ENCODE measurements at regions not wholly inside any gene's neighbourhood (a gene's known extent, or its start where the extent isn't known, plus 50 kb on each side); places are given as distances from the start of the nearest gene placed in this dataset.

DNA sequence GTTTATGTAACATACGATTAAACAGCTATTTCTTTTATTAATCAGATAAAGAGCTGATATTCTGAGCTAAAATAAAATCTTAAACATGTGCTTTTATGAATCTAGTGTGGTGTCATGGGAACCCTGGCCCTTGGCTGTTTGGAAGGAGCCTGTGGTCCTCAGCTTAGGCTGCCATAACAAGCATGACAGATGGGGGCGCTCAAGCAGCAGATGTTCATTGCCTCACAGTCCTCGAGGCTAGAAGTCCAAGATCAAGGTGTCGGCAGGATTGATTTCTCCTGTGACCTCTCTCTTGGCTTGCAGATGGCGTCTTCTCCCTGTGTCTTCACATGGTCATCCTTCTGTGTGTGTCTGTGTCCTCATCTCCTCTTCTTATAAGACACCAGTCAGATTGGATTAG, 448.2 kb downstream of the GADD45G start:
- WGBS, 2 donors (ENCODE audit: low coverage in 1 of 2) = 71 to 79% methylated on average over 5 of the region's 5 CpGs
- Histone ChIP-seq H3K9me3 (no peaks in the 10 kb centered on the region), H3K27ac (no peak overlapping the region), H3K27me3 (no peaks in the 10 kb centered on the region), H3K4me1 (no peaks in the 10 kb centered on the region), H3K36me3 (no peaks in the 10 kb centered on the region), H3K4me3 (no peak overlapping the region)
- no peak for ATAC-seq
- TF ChIP-seq, protein P1, sequence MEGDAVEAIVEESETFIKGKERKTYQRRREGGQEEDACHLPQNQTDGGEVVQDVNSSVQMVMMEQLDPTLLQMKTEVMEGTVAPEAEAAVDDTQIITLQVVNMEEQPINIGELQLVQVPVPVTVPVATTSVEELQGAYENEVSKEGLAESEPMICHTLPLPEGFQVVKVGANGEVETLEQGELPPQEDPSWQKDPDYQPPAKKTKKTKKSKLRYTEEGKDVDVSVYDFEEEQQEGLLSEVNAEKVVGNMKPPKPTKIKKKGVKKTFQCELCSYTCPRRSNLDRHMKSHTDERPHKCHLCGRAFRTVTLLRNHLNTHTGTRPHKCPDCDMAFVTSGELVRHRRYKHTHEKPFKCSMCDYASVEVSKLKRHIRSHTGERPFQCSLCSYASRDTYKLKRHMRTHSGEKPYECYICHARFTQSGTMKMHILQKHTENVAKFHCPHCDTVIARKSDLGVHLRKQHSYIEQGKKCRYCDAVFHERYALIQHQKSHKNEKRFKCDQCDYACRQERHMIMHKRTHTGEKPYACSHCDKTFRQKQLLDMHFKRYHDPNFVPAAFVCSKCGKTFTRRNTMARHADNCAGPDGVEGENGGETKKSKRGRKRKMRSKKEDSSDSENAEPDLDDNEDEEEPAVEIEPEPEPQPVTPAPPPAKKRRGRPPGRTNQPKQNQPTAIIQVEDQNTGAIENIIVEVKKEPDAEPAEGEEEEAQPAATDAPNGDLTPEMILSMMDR (IDR thresholded peaks at IDR 0.05) = no peak
- TF ChIP-seq POLR2A (IDR thresholded peaks at IDR 0.05) = no peak
- TF ChIP-seq EP300 (IDR thresholded peaks at IDR 0.05) = no peak
- TF ChIP-seq POLR2AphosphoS5 (IDR thresholded peaks at IDR 0.05) = no peak

DNA sequence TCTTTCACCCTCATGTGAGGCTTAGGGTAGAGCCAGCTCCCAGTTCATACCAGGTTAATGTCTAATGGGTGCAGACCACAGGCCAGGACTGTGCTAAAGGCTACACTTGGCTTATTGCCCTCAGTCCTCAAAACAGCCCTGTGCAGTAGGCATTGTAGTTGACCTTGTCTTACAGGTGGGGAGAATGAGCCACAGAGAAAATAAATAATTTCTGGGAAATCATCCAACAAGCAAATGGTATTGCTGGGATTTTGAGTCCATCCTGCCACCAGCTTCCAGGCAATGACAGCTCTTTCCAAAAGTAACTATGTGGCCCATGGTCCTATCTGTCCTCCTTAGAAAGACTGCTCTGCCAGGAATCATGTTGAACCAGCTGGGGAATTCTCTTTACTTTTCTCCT, 450.0 kb downstream of the GADD45G start:
- ATAC-seq = no peak
- TF ChIP-seq POLR2AphosphoS5 (IDR thresholded peaks at IDR 0.05) = no peak
- TF ChIP-seq POLR2A (IDR thresholded peaks at IDR 0.05) = no peak
- no peak for TF ChIP-seq EP300 (IDR thresholded peaks at IDR 0.05)
- TF ChIP-seq, protein P1 (IDR thresholded peaks at IDR 0.05) = no peak
- Histone ChIP-seq H3K27me3 (no peaks in the 10 kb centered on the region), H3K36me3 (no peaks in the 10 kb centered on the region), H3K4me3 (no peak overlapping the region), H3K27ac (no peak overlapping the region), H3K4me1 (no peaks in the 10 kb centered on the region), H3K9me3 (no peaks in the 10 kb centered on the region)

DNA sequence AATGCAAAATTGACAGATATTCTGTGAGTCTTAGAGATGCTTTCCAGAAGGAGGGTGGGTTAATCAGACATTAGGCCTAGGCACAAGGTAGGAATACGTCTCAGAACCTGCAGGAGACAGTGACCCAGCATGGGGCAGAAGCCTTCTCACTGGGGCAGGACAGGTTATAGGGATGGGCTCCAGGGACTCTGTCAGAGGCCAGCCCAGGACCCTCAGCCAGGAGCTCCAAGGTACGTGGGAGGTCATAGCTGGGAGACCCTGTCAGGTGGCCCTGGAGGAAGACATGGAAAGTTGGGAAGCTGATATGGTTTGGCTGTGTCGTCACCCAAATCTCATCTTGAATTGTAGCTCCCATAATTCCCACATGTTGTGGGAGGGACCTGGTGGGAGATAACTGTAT, 450.4 kb downstream of the GADD45G start:
- no peaks in the 10 kb centered on the region for H3K9me3 ChIP-seq
- H3K27me3 ChIP-seq = no peaks in the 10 kb centered on the region
- 100% methylated on average over 1 to 3 of the region's 3 CpGs for WGBS, 2 donors (ENCODE audit: low coverage in 1 of 2)
- H3K27ac ChIP-seq = no peak overlapping the region
- ATAC-seq = no peak
- no peaks in the 10 kb centered on the region for H3K4me1 ChIP-seq
- no peak overlapping the region for H3K4me3 ChIP-seq
- no peak for TF ChIP-seq POLR2A (IDR thresholded peaks at IDR 0.05)
- TF ChIP-seq POLR2AphosphoS5 (IDR thresholded peaks at IDR 0.05) = no peak
- TF ChIP-seq, protein P1 (IDR thresholded peaks at IDR 0.05) = no peak
- no peak for TF ChIP-seq EP300 (IDR thresholded peaks at IDR 0.05)
- no peaks in the 10 kb centered on the region for H3K36me3 ChIP-seq

DNA sequence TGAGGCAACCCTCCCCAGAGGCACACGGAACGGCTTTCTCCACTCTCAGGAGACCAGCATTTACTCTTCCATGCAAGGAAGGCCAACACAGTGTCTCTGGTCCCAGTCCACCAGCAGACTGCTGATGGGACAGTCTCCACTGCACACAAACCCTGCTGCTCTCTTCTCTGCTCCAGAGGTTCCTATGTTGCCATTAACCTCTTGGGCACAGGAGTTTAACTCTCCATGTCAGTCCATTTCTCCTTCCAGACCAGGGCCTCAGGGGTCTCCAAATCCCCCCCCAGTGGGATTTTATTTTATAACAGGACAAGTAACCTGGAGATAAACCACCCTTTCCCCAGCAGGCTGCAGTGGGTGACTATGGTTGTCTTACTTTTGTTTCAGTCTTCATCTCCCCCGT, 452.5 kb downstream of the GADD45G start:
- Histone ChIP-seq H3K36me3 (no peaks in the 10 kb centered on the region), H3K4me1 (peaks cover 0 to 13% (median 0%) of the 10 kb centered on the region in 3 donors), H3K9me3 (no peaks in the 10 kb centered on the region), H3K27ac (no peak overlapping the region), H3K27me3 (no peaks in the 10 kb centered on the region), H3K4me3 (no peak overlapping the region)
- ATAC-seq = no peak
- TF ChIP-seq POLR2A (IDR thresholded peaks at IDR 0.05) (no peak), EP300 (IDR thresholded peaks at IDR 0.05) (no peak), POLR2AphosphoS5 (IDR thresholded peaks at IDR 0.05) (no peak)
- TF ChIP-seq, protein P1 (IDR thresholded peaks at IDR 0.05) = no peak
- 60 to 97% methylated on average over 2 to 3 of the region's 3 CpGs for WGBS, 2 donors (ENCODE audit: low coverage in 1 of 2)

DNA sequence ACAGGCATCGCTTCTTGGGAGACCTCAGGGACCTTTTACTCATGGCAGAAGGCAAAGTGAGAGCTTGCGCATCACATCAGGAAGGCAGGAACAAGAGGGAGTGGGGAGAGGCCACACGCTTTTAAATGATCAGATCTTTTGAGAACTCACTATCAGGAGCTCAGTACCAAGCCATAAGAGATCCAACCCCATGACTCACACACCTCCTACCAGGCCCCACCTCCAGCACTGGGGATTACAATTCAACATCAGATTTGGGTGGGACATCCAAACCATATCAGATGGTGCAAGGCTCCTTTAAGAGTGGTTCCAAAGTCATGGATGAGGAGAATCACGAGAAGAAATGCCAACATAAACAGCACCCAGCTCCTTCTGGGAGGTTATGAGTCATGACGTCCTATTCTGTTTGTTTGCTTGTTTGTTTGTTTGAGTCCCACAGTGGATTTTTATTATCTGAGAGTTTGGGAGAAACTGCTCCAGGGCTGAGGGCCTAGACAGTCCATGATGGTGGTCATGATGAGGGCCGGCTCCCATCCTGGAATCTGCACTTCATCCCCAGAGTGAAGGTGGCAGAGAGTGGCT, 453.5 kb downstream of the GADD45G start:
- Histone ChIP-seq H3K9me3 (no peaks in the 10 kb centered on the region), H3K36me3 (no peaks in the 10 kb centered on the region), H3K27ac (no peak overlapping the region), H3K4me3 (no peak overlapping the region), H3K4me1 (peaks cover 0 to 13% (median 0%) of the 10 kb centered on the region in 3 donors), H3K27me3 (no peaks in the 10 kb centered on the region)
- no peak for TF ChIP-seq POLR2AphosphoS5 (IDR thresholded peaks at IDR 0.05)
- TF ChIP-seq, protein P1 (IDR thresholded peaks at IDR 0.05) = no peak
- no peak for TF ChIP-seq POLR2A (IDR thresholded peaks at IDR 0.05)
- no peak for TF ChIP-seq EP300 (IDR thresholded peaks at IDR 0.05)
- 55 to 71% methylated on average over 2 to 4 of the region's 6 CpGs for WGBS, 2 donors (ENCODE audit: low coverage in 1 of 2)
- no peak for ATAC-seq

Measured in gastroesophageal sphincter (tissue), 4 donors.